ENCODE measurements at regions not wholly inside any gene's neighbourhood (a gene's known extent, or its start where the extent isn't known, plus 50 kb on each side); places are given as distances from the start of the nearest gene placed in this dataset.
"Not testable (repeated sequence)": the region's sequence is repeated elsewhere in the genome, so short reads cannot be mapped to it uniquely, and the experiment has no call there.

GRCh38 chr7:68550027-68550426, 1048.2 kb upstream of the AUTS2 start:
- no peak for DNase-seq (ENCODE audit: low spot score)

- DNase-seq (ENCODE audit: low spot score), result no peak
Measured at GRCh38 chr7:68550635-68551034, 1047.6 kb upstream of the AUTS2 start.

- DNase-seq (ENCODE audit: low spot score), result no peak
Measured at GRCh38 chr7:68556537-68556936, 1041.7 kb upstream of the AUTS2 start.

- DNase-seq (ENCODE audit: low spot score), result no peak
Measured at GRCh38 chr7:68559518-68559917, 1038.8 kb upstream of the AUTS2 start.

- DNase-seq (ENCODE audit: low spot score), result no peak
Measured at GRCh38 chr7:68562323-68562899, 1035.9 kb upstream of the AUTS2 start.

- no peak for DNase-seq (ENCODE audit: low spot score)
Measured at GRCh38 chr7:68564306-68565135, 1033.8 kb upstream of the AUTS2 start.

- no peak for DNase-seq (ENCODE audit: low spot score)
Measured at GRCh38 chr7:68571286-68571685, 1027.0 kb upstream of the AUTS2 start.

GRCh38 chr7:68573271-68574005, 1024.8 kb upstream of the AUTS2 start:
- DNase-seq (ENCODE audit: low spot score), result no peak

GRCh38 chr7:68576366-68576765, 1021.9 kb upstream of the AUTS2 start:
- DNase-seq (ENCODE audit: low spot score), result no peak

- DNase-seq (ENCODE audit: low spot score), result no peak
Measured at GRCh38 chr7:68581417-68581816, 1016.9 kb upstream of the AUTS2 start.

- DNase-seq (ENCODE audit: low spot score), result no peak
Measured at GRCh38 chr7:68587599-68587998, 1010.7 kb upstream of the AUTS2 start.

- DNase-seq (ENCODE audit: low spot score), result no peak
Measured at GRCh38 chr7:68601826-68602225, 996.4 kb upstream of the AUTS2 start.

- no peak for DNase-seq (ENCODE audit: low spot score)
Measured at GRCh38 chr7:68604541-68604940, 993.7 kb upstream of the AUTS2 start.

GRCh38 chr7:68610701-68611100, 987.6 kb upstream of the AUTS2 start:
- no peak for DNase-seq (ENCODE audit: low spot score)

- no peak for DNase-seq (ENCODE audit: low spot score)
Measured at GRCh38 chr7:68613405-68613804, 984.9 kb upstream of the AUTS2 start.

- no peak for DNase-seq (ENCODE audit: low spot score)
Measured at GRCh38 chr7:68613897-68614296, 984.4 kb upstream of the AUTS2 start.

- no peak for DNase-seq (ENCODE audit: low spot score)
Measured at GRCh38 chr7:68619526-68619925, 978.7 kb upstream of the AUTS2 start.

GRCh38 chr7:68622500-68622899, 975.8 kb upstream of the AUTS2 start:
- DNase-seq (ENCODE audit: low spot score), result no peak

- DNase-seq (ENCODE audit: low spot score), result no peak
Measured at GRCh38 chr7:68623030-68623429, 975.2 kb upstream of the AUTS2 start.

- no peak for DNase-seq (ENCODE audit: low spot score)
Measured at GRCh38 chr7:68627247-68627864, 970.9 kb upstream of the AUTS2 start.

- DNase-seq (ENCODE audit: low spot score), result not testable (repeated sequence)
Measured at GRCh38 chr7:68630914-68631313, 967.4 kb upstream of the AUTS2 start.

GRCh38 chr7:68640103-68640502, 958.2 kb upstream of the AUTS2 start:
- no peak for DNase-seq (ENCODE audit: low spot score)

GRCh38 chr7:68642727-68643126, 955.5 kb upstream of the AUTS2 start:
- DNase-seq (ENCODE audit: low spot score), result no peak

All from CD4-positive, alpha-beta T cell treated with Interleukin-2 at 100 ng/mL for 4 hours (primary cell).